HFFc6 (cell line): ENCODE measurements at regions not wholly inside any gene's neighbourhood (a gene's known extent, or its start where the extent isn't known, plus 50 kb on each side); places are given as distances from the start of the nearest gene placed in this dataset.

Experiments
- DNase-seq: peaks from one replicate; pipeline ENCODE4 v3.0.0-alpha.2; 2018
- H3K27ac Mint-ChIP-seq: 2 replicates; pipeline ENCODE4 v1.8.0; 2020; ENCODE audit warnings: mild to moderate bottlenecking, mixed read lengths
- H3K27me3 Mint-ChIP-seq: 2 replicates; pipeline ENCODE4 v1.8.0; 2021; ENCODE audit warnings: mild to moderate bottlenecking, moderate library complexity, mixed read lengths; ENCODE audit not compliant: insufficient read depth
- H3K36me3 Mint-ChIP-seq: 2 replicates; pipeline ENCODE4 v1.8.0; 2021; ENCODE audit warnings: low read depth, mixed read lengths
- H3K4me1 Mint-ChIP-seq: 2 replicates; pipeline ENCODE4 v1.8.0; 2020; ENCODE audit warnings: low read depth, mixed read lengths
- H3K4me3 Mint-ChIP-seq: 2 replicates; pipeline ENCODE4 v1.8.0; 2020; ENCODE audit warnings: mild to moderate bottlenecking, moderate library complexity, mixed read lengths
- H3K9me3 Mint-ChIP-seq: 2 replicates; pipeline ENCODE4 v1.8.0; 2020; ENCODE audit warnings: mild to moderate bottlenecking, mixed read lengths
- CTCF ChIP-seq: fragments of 200-600 bp; sonication (generic); IDR thresholded peaks from 2 replicates; pipeline ENCODE4 v1.5.0; 2021; ENCODE audit warnings: antibody characterized with exemption, mild to moderate bottlenecking

GRCh38 chr18:44474067-44474411 is 206.6 kb upstream of the SETBP1 start:
- Mint-ChIP-seq H3K4me1 (no peaks in the 10 kb centered on the region), H3K9me3 (peaks cover 43% of the 10 kb centered on the region)

DNA sequence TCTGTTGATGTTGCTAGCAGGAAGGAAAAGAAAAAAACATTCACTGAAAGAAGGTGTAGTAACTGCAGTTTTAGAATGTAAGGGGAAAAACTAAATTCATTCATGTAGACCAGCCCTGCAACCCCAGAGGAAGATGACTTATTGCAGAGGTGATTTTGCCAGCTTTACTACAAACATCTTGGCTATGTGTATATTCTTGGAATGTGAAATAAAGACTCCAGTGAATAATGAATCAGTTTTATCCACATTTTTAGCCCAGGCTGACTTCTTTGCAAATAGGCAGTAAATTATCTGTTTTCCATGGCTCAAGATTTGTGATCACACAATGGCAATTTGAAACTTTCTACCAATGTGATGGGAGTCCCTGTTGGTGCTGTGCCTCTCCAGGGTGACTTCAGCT is 206.1 kb upstream of the SETBP1 start:
- no peak overlapping the region for H3K27ac Mint-ChIP-seq

More at GRCh38 chr18:44474067-44474411, 206.6 kb upstream of the SETBP1 start:
- no peak for TF ChIP-seq CTCF
- Mint-ChIP-seq H3K27me3 (no peaks in the 10 kb centered on the region; the same call in 1 of the 2 replicates), H3K36me3 (no peaks in the 10 kb centered on the region), H3K4me3 (no peak overlapping the region), H3K27ac (no peak overlapping the region)
- DNase-seq = no peak

GRCh38 chr18:44482761-44483160 is 197.9 kb upstream of the SETBP1 start:
- H3K36me3 Mint-ChIP-seq = no peaks in the 10 kb centered on the region
- TF ChIP-seq CTCF = no peak
- H3K27me3 Mint-ChIP-seq = no peaks in the 10 kb centered on the region
- H3K27ac Mint-ChIP-seq = no peak overlapping the region
- peaks cover 36% of the 10 kb centered on the region for H3K9me3 Mint-ChIP-seq
- no peaks in the 10 kb centered on the region for H3K4me1 Mint-ChIP-seq
- H3K4me3 Mint-ChIP-seq = no peak overlapping the region
- no peak for DNase-seq

More for the DNA sequence above, 206.1 kb upstream of the SETBP1 start:
- Mint-ChIP-seq H3K27me3 (no peaks in the 10 kb centered on the region; the same call in 1 of the 2 replicates), H3K4me3 (no peak overlapping the region), H3K4me1 (no peaks in the 10 kb centered on the region), H3K36me3 (no peaks in the 10 kb centered on the region), H3K9me3 (peaks cover 46% of the 10 kb centered on the region)
- no peak for TF ChIP-seq CTCF
- DNase-seq = no peak

- Mint-ChIP-seq H3K4me3 (no peak overlapping the region), H3K27ac (no peak overlapping the region), H3K4me1 (no peaks in the 10 kb centered on the region), H3K9me3 (peaks cover 29% of the 10 kb centered on the region), H3K27me3 (no peaks in the 10 kb centered on the region; the same call in 1 of the 2 replicates), H3K36me3 (no peaks in the 10 kb centered on the region)
- no peak for TF ChIP-seq CTCF
- no peak for DNase-seq
Observed at GRCh38 chr18:44495151-44495550, 185.5 kb upstream of the SETBP1 start.

GRCh38 chr18:44497311-44497710 is 183.4 kb upstream of the SETBP1 start:
- no peak overlapping the region for H3K4me3 Mint-ChIP-seq
- TF ChIP-seq CTCF = no peak
- no peak for DNase-seq
- no peak overlapping the region for H3K27ac Mint-ChIP-seq
- no peaks in the 10 kb centered on the region for H3K4me1 Mint-ChIP-seq
- no peaks in the 10 kb centered on the region; the same call in 1 of the 2 replicates for H3K27me3 Mint-ChIP-seq
- H3K36me3 Mint-ChIP-seq = no peaks in the 10 kb centered on the region
- H3K9me3 Mint-ChIP-seq = peaks cover 28% of the 10 kb centered on the region
